SK-N-DZ (cell line): ENCODE measurements at regions not wholly inside any gene's neighbourhood (a gene's known extent, or its start where the extent isn't known, plus 50 kb on each side); places are given as distances from the start of the nearest gene placed in this dataset.

Experiments used
- DNase-seq: peaks from one replicate; pipeline ENCODE4 v3.0.0-alpha.2; 2015; ENCODE audit warnings: low spot score

- no peak for DNase-seq
Observed at GRCh38 chr20:24334830-24335229, 134.6 kb upstream of the SYNDIG1 start.

GRCh38 chr20:24332956-24333355 is 136.5 kb upstream of the SYNDIG1 start:
- no peak for DNase-seq

GRCh38 chr20:24331939-24332338 is 137.5 kb upstream of the SYNDIG1 start:
- DNase-seq, result no peak

GRCh38 chr20:24328901-24329300 is 140.5 kb upstream of the SYNDIG1 start:
- DNase-seq, result no peak

- no peak for DNase-seq
Observed at GRCh38 chr20:24321973-24322372, 147.5 kb upstream of the SYNDIG1 start.

GRCh38 chr20:24318569-24319352 is 150.7 kb upstream of the SYNDIG1 start:
- no peak for DNase-seq

- DNase-seq, result no peak
Observed at GRCh38 chr20:24317224-24317623, 152.2 kb upstream of the SYNDIG1 start.

GRCh38 chr20:24316731-24317130 is 152.7 kb upstream of the SYNDIG1 start:
- DNase-seq, result no peak

- no peak for DNase-seq
Observed at GRCh38 chr20:24314053-24314452, 155.4 kb upstream of the SYNDIG1 start.

- peak; percentile 55 for DNase-seq
Observed at GRCh38 chr20:24309596-24309995, 159.8 kb upstream of the SYNDIG1 start.

GRCh38 chr20:24305371-24305770 is 164.1 kb upstream of the SYNDIG1 start:
- no peak for DNase-seq

- no peak for DNase-seq
Observed at GRCh38 chr20:24304291-24304690, 165.1 kb upstream of the SYNDIG1 start.

GRCh38 chr20:24303393-24304170 is 165.8 kb upstream of the SYNDIG1 start:
- no peak for DNase-seq

GRCh38 chr20:24297993-24298392 is 171.4 kb upstream of the SYNDIG1 start:
- DNase-seq, result no peak

- DNase-seq, result no peak
Observed at GRCh38 chr20:24296477-24297261, 172.8 kb upstream of the SYNDIG1 start.

- no peak for DNase-seq
Observed at GRCh38 chr20:24291014-24291413, 178.4 kb upstream of the SYNDIG1 start.

GRCh38 chr20:24289737-24290481 is 179.5 kb upstream of the SYNDIG1 start:
- no peak for DNase-seq

GRCh38 chr20:24283186-24283585 is 186.2 kb upstream of the SYNDIG1 start:
- DNase-seq, result no peak

GRCh38 chr20:24277196-24277595 is 192.2 kb upstream of the SYNDIG1 start:
- no peak for DNase-seq

GRCh38 chr20:24275946-24276705 is 193.3 kb upstream of the SYNDIG1 start:
- no peak for DNase-seq

GRCh38 chr20:24273251-24273650 is 196.2 kb upstream of the SYNDIG1 start:
- DNase-seq, result no peak
